Prostate gland (tissue), 2 donors: ENCODE measurements at regions not wholly inside any gene's neighbourhood (a gene's known extent, or its start where the extent isn't known, plus 50 kb on each side); places are given as distances from the start of the nearest gene placed in this dataset.

Experiments
- CTCF ChIP-seq, 4 experiments: fragments of 200-600 bp in 2 of 4; fragments of 450-650 bp in 2 of 4; sonication (generic) in 2 of 4; IDR thresholded peaks; 1 replicate in 3 of 4; 2 replicates in 1 of 4; pipeline ENCODE4 v1.5.1; 2016 to 2019; ENCODE audit warnings: antibody characterized with exemption in 4 of 4, mild to moderate bottlenecking in 2 of 4, moderate library complexity in 2 of 4
- POLR2A ChIP-seq: fragments of 450-650 bp; IDR thresholded peaks from one replicate; pipeline ENCODE4 v1.6.1; 2016; ENCODE audit warnings: antibody characterized with exemption, mild to moderate bottlenecking
- POLR2AphosphoS5 ChIP-seq: sonication (generic); formaldehyde crosslinking; IDR thresholded peaks from one replicate; pipeline ENCODE4 v1.6.1; 2017; ENCODE audit warnings: antibody characterized with exemption

DNA sequence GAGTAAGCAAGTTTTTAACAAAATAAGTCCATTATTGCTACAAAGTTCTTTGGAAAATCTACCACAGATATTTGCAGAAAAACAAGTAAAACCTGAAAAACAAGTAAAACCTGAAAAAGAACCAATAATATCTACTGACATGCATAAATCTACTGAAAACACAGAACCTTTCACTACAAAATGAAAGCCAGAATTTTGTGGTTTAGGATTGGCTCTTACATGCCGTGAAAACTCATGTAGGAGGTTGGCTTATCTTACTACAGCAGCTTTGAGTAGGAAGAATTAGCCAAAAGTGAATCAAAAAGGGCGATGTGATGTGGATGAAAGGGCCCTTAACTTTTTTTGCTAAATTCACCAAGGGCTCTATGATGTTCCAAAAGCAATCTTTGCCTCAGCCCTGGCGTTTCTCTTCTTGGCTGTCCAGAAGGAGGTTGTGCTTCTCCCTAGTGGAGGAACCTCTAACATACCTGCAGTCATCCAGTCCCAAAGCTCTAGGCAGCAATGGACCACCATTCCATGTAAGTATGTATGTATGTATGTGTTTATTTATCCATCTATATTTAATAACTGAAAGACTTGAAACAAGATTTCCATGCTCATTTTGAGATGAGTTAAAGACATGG lies 93.5 kb upstream of the ZNF804B start:
- TF ChIP-seq CTCF (IDR thresholded peaks at IDR 0.05) = no peak
- no peak for TF ChIP-seq POLR2A
- no peak for TF ChIP-seq POLR2AphosphoS5
